Testis (tissue), 2 donors: ENCODE measurements at regions not wholly inside any gene's neighbourhood (a gene's known extent, or its start where the extent isn't known, plus 50 kb on each side); places are given as distances from the start of the nearest gene placed in this dataset.

Experiments
- POLR2A ChIP-seq: fragments of 450-650 bp; IDR thresholded peaks from one replicate; pipeline ENCODE4 v1.6.1; 2017; ENCODE audit warnings: antibody characterized with exemption, mild to moderate bottlenecking, moderate library complexity
- TF ChIP-seq, protein P1 (sequence below), 3 experiments: fragments of 450-650 bp in 2 of 3; fragments of 200-600 bp in 1 of 3; sonication (generic) in 1 of 3; IDR thresholded peaks; one replicate each; pipeline ENCODE4 v1.5.1; 2016 to 2019; ENCODE audit warnings: antibody characterized with exemption in 3 of 3, mild to moderate bottlenecking in 2 of 3, moderate library complexity in 1 of 3

GRCh38 chr6:22732176-22732970, 163.0 kb downstream of the HDGFL1 start:
- TF ChIP-seq POLR2A = no peak
- TF ChIP-seq, protein P1, sequence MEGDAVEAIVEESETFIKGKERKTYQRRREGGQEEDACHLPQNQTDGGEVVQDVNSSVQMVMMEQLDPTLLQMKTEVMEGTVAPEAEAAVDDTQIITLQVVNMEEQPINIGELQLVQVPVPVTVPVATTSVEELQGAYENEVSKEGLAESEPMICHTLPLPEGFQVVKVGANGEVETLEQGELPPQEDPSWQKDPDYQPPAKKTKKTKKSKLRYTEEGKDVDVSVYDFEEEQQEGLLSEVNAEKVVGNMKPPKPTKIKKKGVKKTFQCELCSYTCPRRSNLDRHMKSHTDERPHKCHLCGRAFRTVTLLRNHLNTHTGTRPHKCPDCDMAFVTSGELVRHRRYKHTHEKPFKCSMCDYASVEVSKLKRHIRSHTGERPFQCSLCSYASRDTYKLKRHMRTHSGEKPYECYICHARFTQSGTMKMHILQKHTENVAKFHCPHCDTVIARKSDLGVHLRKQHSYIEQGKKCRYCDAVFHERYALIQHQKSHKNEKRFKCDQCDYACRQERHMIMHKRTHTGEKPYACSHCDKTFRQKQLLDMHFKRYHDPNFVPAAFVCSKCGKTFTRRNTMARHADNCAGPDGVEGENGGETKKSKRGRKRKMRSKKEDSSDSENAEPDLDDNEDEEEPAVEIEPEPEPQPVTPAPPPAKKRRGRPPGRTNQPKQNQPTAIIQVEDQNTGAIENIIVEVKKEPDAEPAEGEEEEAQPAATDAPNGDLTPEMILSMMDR (IDR thresholded peaks at IDR 0.05) = no peak
